Glutamatergic neuron (in vitro differentiated cells): ENCODE measurements at regions not wholly inside any gene's neighbourhood (a gene's known extent, or its start where the extent isn't known, plus 50 kb on each side); places are given as distances from the start of the nearest gene placed in this dataset.

Source experiments
- DNase-seq: peaks from one replicate; pipeline ENCODE4 v3.0.0; 2022
- H3K27ac Mint-ChIP-seq: one replicate; pipeline ENCODE4 v1.8.0; 2020; ENCODE audit warnings: mild to moderate bottlenecking, mixed read lengths, inconsistent platforms; ENCODE audit not compliant: unreplicated experiment
- H3K27me3 Mint-ChIP-seq: one replicate; pipeline ENCODE4 v1.8.0; 2020; ENCODE audit warnings: mild to moderate bottlenecking, moderate library complexity, mixed read lengths, inconsistent platforms; ENCODE audit not compliant: unreplicated experiment
- H3K36me3 Mint-ChIP-seq: one replicate; pipeline ENCODE4 v1.8.0; 2020; ENCODE audit warnings: mild to moderate bottlenecking, mixed read lengths, inconsistent platforms; ENCODE audit not compliant: unreplicated experiment
- H3K4me1 Mint-ChIP-seq: one replicate; pipeline ENCODE4 v1.8.0; 2020; ENCODE audit warnings: mild to moderate bottlenecking, low read depth, mixed read lengths, inconsistent platforms; ENCODE audit not compliant: unreplicated experiment
- H3K4me3 Mint-ChIP-seq: one replicate; pipeline ENCODE4 v1.8.0; 2020; ENCODE audit warnings: mild to moderate bottlenecking, mixed read lengths, inconsistent platforms; ENCODE audit not compliant: unreplicated experiment
- H3K9me3 Mint-ChIP-seq: one replicate; pipeline ENCODE4 v1.8.0; 2020; ENCODE audit warnings: mild to moderate bottlenecking, moderate library complexity, mixed read lengths, inconsistent platforms; ENCODE audit not compliant: unreplicated experiment
- CTCF ChIP-seq: fragments of 200-600 bp; sonication (generic); IDR thresholded peaks from one replicate; pipeline ENCODE4 v1.5.0; 2021; ENCODE audit not compliant: partially characterized antibody, unreplicated experiment

GRCh38 chr1:8090241-8090702, 64.2 kb upstream of the ERRFI1 start:
- no peak for DNase-seq
- Mint-ChIP-seq H3K4me3 (no peak overlapping the region), H3K4me1 (peaks cover under 1% of the 10 kb centered on the region), H3K27me3 (peaks cover 7% of the 10 kb centered on the region), H3K27ac (no peak overlapping the region), H3K9me3 (peaks cover 3% of the 10 kb centered on the region), H3K36me3 (peaks cover 4% of the 10 kb centered on the region)
- TF ChIP-seq CTCF, result no peak

GRCh38 chr1:8089535-8090228, 63.6 kb upstream of the ERRFI1 start:
- Mint-ChIP-seq H3K27me3 (peaks cover 7% of the 10 kb centered on the region), H3K9me3 (peaks cover 3% of the 10 kb centered on the region), H3K36me3 (peaks cover 4% of the 10 kb centered on the region), H3K4me3 (no peak overlapping the region), H3K4me1 (peaks cover 4% of the 10 kb centered on the region), H3K27ac (no peak overlapping the region)
- DNase-seq, result no peak
- TF ChIP-seq CTCF, result no peak

- Mint-ChIP-seq H3K36me3 (no peaks in the 10 kb centered on the region), H3K9me3 (peaks cover 3% of the 10 kb centered on the region), H3K4me1 (peaks cover 8% of the 10 kb centered on the region), H3K27ac (no peak overlapping the region), H3K27me3 (peaks cover 5% of the 10 kb centered on the region), H3K4me3 (no peak overlapping the region)
- TF ChIP-seq CTCF, result no peak
- no peak for DNase-seq
Measured at GRCh38 chr1:8086055-8086454, 59.9 kb upstream of the ERRFI1 start.

GRCh38 chr1:8084913-8085312, 58.8 kb upstream of the ERRFI1 start:
- Mint-ChIP-seq H3K4me3 (no peak overlapping the region), H3K27me3 (peaks cover 5% of the 10 kb centered on the region)

More at GRCh38 chr1:8084913-8085312, 58.8 kb upstream of the ERRFI1 start:
- Mint-ChIP-seq H3K4me1 (peaks cover 8% of the 10 kb centered on the region), H3K27ac (peak overlapping the region; percentile 79), H3K36me3 (no peaks in the 10 kb centered on the region), H3K9me3 (peaks cover 3% of the 10 kb centered on the region)
- TF ChIP-seq CTCF, result no peak
- DNase-seq, result no peak
